Endothelial cell of umbilical vein (primary cell): ENCODE measurements at regions not wholly inside any gene's neighbourhood (a gene's known extent, or its start where the extent isn't known, plus 50 kb on each side); places are given as distances from the start of the nearest gene placed in this dataset.

Experiments used
- CTCF ChIP-seq, 2 donors: IDR thresholded peaks; 1 replicate in 1 of 2; 2 replicates in 1 of 2; pipeline ENCODE4 v1.5.1; 2011; ENCODE audit warnings: low read length in 2 of 2, mild to moderate bottlenecking in 2 of 2, moderate library complexity in 2 of 2, control low read depth in 1 of 2, inconsistent platforms in 1 of 2, low read depth in 1 of 2; ENCODE audit not compliant: insufficient read depth in 1 of 2; ENCODE audit errors: extremely low read depth in 1 of 2
- EZH2 ChIP-seq: IDR thresholded peaks from 2 replicates; pipeline ENCODE4 v1.6.1; 2012; ENCODE audit warnings: borderline replicate concordance, low read depth, mild to moderate bottlenecking, moderate library complexity, low read length, inconsistent platforms; ENCODE audit not compliant: severe bottlenecking
- FOS ChIP-seq: IDR thresholded peaks from 2 replicates; pipeline ENCODE4 v1.6.1; 2011; ENCODE audit warnings: mild to moderate bottlenecking, low read length, moderate library complexity, borderline replicate concordance; ENCODE audit not compliant: insufficient read depth
- GATA2 ChIP-seq: IDR thresholded peaks from 2 replicates; pipeline ENCODE4 v1.7.0; 2011; ENCODE audit warnings: low read depth, mild to moderate bottlenecking, moderate library complexity, mixed read lengths, low read length; ENCODE audit not compliant: insufficient read length, insufficient read depth
- JUN ChIP-seq: IDR thresholded peaks from 2 replicates; pipeline ENCODE4 v1.6.1; 2011; ENCODE audit warnings: borderline replicate concordance, low read depth; ENCODE audit not compliant: insufficient read length, insufficient read depth
- MAX ChIP-seq: IDR thresholded peaks from 2 replicates; pipeline ENCODE4 v1.6.1; 2011; ENCODE audit not compliant: insufficient read depth, insufficient read length
- MYC ChIP-seq: IDR thresholded peaks from one replicate; pipeline ENCODE4 v1.6.1; 2011; ENCODE audit warnings: mild to moderate bottlenecking, low read depth, low read length
- POLR2A ChIP-seq: IDR thresholded peaks from 2 replicates; pipeline ENCODE4 v1.6.1; 2012; ENCODE audit warnings: low read depth, mild to moderate bottlenecking, control low read depth, low read length
- POLR2AphosphoS5 ChIP-seq: IDR thresholded peaks from 2 replicates; pipeline ENCODE4 v1.6.1; 2012; ENCODE audit warnings: low read depth, mild to moderate bottlenecking, control low read depth, low read length, moderate library complexity; ENCODE audit not compliant: insufficient read depth

- TF ChIP-seq POLR2A (no peak), POLR2AphosphoS5 (no peak), JUN (no peak), CTCF (IDR thresholded peaks at IDR 0.05; ENCODE audit: extremely low read depth in 1 of 2, insufficient read depth in 1 of 2, low read depth in 1 of 2, low read length in 2 of 2) (no peak), EZH2 (no peak), MYC (no peak), MAX (no peak), FOS (no peak), GATA2 (no peak)
These were observed 157.1 kb downstream of the PTBP2 start for GRCh38 chr1:96878640-96879039.
